OCI-LY1 (cell line): ENCODE measurements at regions not wholly inside any gene's neighbourhood (a gene's known extent, or its start where the extent isn't known, plus 50 kb on each side); places are given as distances from the start of the nearest gene placed in this dataset.

Experiments used
- H2AFZ ChIP-seq: fragments of 200-600 bp; sonication (generic), shearing (Covaris generic); 2 replicates; pipeline ENCODE4 v1.6.0; 2014; ENCODE audit warnings: antibody characterized with exemption, mild to moderate bottlenecking, low read length
- H3F3A ChIP-seq: fragments of 200-600 bp; sonication (generic), shearing (Covaris generic); 2 replicates; pipeline ENCODE4 v1.6.0; 2014; ENCODE audit warnings: mild to moderate bottlenecking, antibody characterized with exemption, low read length, moderate library complexity; ENCODE audit not compliant: insufficient read depth
- H3K27ac ChIP-seq: fragments of 200-600 bp; sonication (generic); 2 replicates; pipeline ENCODE4 v1.5.1; 2014; ENCODE audit warnings: low read length, mixed run types, mild to moderate bottlenecking, low read depth; ENCODE audit not compliant: poor library complexity, severe bottlenecking
- H3K27me3 ChIP-seq: fragments of 200-600 bp; sonication (generic); 2 replicates; pipeline ENCODE4 v1.6.0; 2014; ENCODE audit warnings: antibody characterized with exemption, mild to moderate bottlenecking, low read length, moderate library complexity; ENCODE audit not compliant: insufficient read depth
- H3K36me3 ChIP-seq: fragments of 200-600 bp; sonication (generic); 2 replicates; pipeline ENCODE4 v1.6.1; 2014; ENCODE audit warnings: mild to moderate bottlenecking, antibody characterized with exemption, low read length, moderate library complexity, mixed read lengths; ENCODE audit not compliant: insufficient read depth
- H3K4me1 ChIP-seq: fragments of 200-600 bp; sonication (generic); 2 replicates; pipeline ENCODE4 v1.5.1; 2014; ENCODE audit warnings: mild to moderate bottlenecking, low read length, moderate library complexity; ENCODE audit not compliant: insufficient read depth, severe bottlenecking
- H3K4me2 ChIP-seq: fragments of 200-600 bp; sonication (generic), shearing (Covaris generic); 2 replicates; pipeline ENCODE4 v1.6.1; 2014; ENCODE audit warnings: low read length
- H3K4me3 ChIP-seq: fragments of 200-600 bp; sonication (generic); 2 replicates; pipeline ENCODE4 v1.5.1; 2014; ENCODE audit warnings: low read length, low read depth, mild to moderate bottlenecking, mixed read lengths; ENCODE audit not compliant: poor library complexity, severe bottlenecking
- H3K79me2 ChIP-seq: fragments of 200-600 bp; shearing (Covaris generic); 2 replicates; pipeline ENCODE4 v1.6.1; 2016; ENCODE audit warnings: mixed run types, low read length, mixed read lengths; ENCODE audit not compliant: insufficient read depth
- H3K9ac ChIP-seq: fragments of 200-600 bp; sonication (generic), shearing (Covaris generic); 2 replicates; pipeline ENCODE4 v1.6.1; 2014; ENCODE audit warnings: mild to moderate bottlenecking, low read length, mixed read lengths
- H3K9me2 ChIP-seq: fragments of 200-600 bp; sonication (generic), shearing (Covaris generic); 2 replicates; pipeline ENCODE4 v1.6.1; 2014; ENCODE audit warnings: low read depth, mild to moderate bottlenecking, low read length, mixed read lengths
- H3K9me3 ChIP-seq: fragments of 200-600 bp; shearing (Covaris generic); 2 replicates; pipeline ENCODE4 v1.6.1; 2014; ENCODE audit warnings: low read length, mixed read lengths
- H4K20me1 ChIP-seq: fragments of 200-600 bp; sonication (generic), shearing (Covaris generic); 2 replicates; pipeline ENCODE4 v1.6.0; 2016; ENCODE audit warnings: mild to moderate bottlenecking, low read length; ENCODE audit not compliant: insufficient read depth
- EZH2 ChIP-seq: fragments of 200-600 bp; sonication (generic), shearing (Covaris generic); IDR thresholded peaks from 2 replicates; pipeline ENCODE4 v1.8.0; 2017; ENCODE audit warnings: borderline replicate concordance, mixed run types, mild to moderate bottlenecking, antibody characterized with exemption, low read length, moderate library complexity, mixed read lengths
- TF ChIP-seq, protein P1 (sequence below): fragments of 200-600 bp; sonication (generic), shearing (Covaris generic); IDR thresholded peaks from 2 replicates; pipeline ENCODE4 v1.5.1; 2017; ENCODE audit warnings: mild to moderate bottlenecking, antibody characterized with exemption, low read length, moderate library complexity, mixed read lengths

DNA sequence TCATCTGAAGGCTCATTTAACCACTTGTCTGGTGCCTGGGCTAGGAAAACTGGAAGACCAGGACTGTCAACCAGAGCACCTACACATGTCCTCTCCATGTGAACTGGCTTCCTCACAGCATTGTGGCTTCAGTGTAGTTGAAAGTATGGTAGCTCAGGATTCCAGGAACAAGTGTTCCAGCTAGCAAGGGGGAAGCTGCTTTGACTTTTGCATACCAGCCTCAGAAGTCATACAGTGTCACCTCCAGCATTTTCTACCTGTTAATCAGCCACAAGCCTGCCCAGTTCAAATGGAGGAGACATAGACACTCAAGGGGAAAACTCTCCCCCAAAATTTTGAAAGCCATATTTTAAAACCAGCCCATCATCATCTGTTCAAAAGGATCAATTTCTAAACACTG is 212.8 kb upstream of the CAND1 start:
- Histone ChIP-seq H3K4me2 (no peak overlapping the region), H3K79me2 (no peaks in the 10 kb centered on the region), H3K36me3 (no peaks in the 10 kb centered on the region), H2AFZ (no peak overlapping the region), H3K27ac (no peak overlapping the region), H3K9ac (no peak overlapping the region), H3K27me3 (no peaks in the 10 kb centered on the region), H3K9me3 (no peaks in the 10 kb centered on the region), H4K20me1 (no peaks in the 10 kb centered on the region), H3K4me1 (no peaks in the 10 kb centered on the region), H3K9me2 (no peaks in the 10 kb centered on the region), H3F3A (no peaks in the 10 kb centered on the region), H3K4me3 (no peak overlapping the region)
- no peak for TF ChIP-seq EZH2
- TF ChIP-seq, protein P1, sequence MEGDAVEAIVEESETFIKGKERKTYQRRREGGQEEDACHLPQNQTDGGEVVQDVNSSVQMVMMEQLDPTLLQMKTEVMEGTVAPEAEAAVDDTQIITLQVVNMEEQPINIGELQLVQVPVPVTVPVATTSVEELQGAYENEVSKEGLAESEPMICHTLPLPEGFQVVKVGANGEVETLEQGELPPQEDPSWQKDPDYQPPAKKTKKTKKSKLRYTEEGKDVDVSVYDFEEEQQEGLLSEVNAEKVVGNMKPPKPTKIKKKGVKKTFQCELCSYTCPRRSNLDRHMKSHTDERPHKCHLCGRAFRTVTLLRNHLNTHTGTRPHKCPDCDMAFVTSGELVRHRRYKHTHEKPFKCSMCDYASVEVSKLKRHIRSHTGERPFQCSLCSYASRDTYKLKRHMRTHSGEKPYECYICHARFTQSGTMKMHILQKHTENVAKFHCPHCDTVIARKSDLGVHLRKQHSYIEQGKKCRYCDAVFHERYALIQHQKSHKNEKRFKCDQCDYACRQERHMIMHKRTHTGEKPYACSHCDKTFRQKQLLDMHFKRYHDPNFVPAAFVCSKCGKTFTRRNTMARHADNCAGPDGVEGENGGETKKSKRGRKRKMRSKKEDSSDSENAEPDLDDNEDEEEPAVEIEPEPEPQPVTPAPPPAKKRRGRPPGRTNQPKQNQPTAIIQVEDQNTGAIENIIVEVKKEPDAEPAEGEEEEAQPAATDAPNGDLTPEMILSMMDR = no peak

DNA sequence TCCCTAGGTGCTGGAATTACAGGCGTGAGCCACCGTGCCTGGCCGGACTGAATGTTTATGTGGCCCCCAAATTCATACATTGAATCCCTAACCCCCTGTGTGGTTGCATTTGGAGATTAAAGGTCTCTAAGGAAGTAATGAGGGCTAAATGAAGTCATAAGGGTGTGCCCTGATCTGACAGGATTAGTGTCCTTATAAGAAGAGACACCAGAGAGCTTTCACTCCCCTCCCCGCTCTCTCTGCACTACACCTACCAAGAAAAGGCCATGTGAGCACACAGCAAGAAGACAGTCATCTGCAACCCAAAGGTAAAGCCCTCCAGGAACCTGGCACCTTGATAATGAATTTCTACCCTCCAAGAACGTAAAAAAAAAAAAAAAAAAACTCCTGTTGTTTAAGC is 212.1 kb upstream of the CAND1 start:
- no peaks in the 10 kb centered on the region for H3K4me1 ChIP-seq
- no peaks in the 10 kb centered on the region for H3K27me3 ChIP-seq
- no peaks in the 10 kb centered on the region for H3K36me3 ChIP-seq
- H3K79me2 ChIP-seq = no peaks in the 10 kb centered on the region
- no peak overlapping the region for H3K9ac ChIP-seq
- no peaks in the 10 kb centered on the region for H3F3A ChIP-seq
- no peak for TF ChIP-seq EZH2
- TF ChIP-seq, protein P1 = no peak
- H3K4me3 ChIP-seq = no peak overlapping the region
- no peaks in the 10 kb centered on the region for H3K9me2 ChIP-seq
- H2AFZ ChIP-seq = no peak overlapping the region
- H3K27ac ChIP-seq = no peak overlapping the region
- no peaks in the 10 kb centered on the region for H4K20me1 ChIP-seq
- no peak overlapping the region for H3K4me2 ChIP-seq
- no peaks in the 10 kb centered on the region for H3K9me3 ChIP-seq

DNA sequence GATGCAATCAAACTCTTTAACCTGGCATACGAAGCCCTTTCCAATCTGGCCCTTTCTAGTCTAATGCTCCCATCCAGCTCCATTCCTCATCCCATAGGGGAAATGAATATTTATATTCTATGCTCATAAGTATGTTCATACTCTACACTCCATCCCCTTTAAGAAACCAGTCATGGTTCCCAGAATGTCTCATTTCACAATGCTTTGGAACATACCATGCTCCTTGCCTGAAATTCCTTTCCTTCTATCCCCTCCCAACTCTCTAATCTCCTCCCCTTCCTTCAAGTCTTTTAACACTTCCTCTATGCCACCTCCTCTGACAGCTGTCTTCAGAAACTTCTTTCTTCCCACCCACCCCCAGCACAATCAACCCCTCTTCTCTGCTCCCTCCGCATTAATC is 207.0 kb upstream of the CAND1 start:
- Histone ChIP-seq H3K27me3 (no peaks in the 10 kb centered on the region), H3K9me3 (no peaks in the 10 kb centered on the region), H3K9me2 (no peaks in the 10 kb centered on the region), H3K79me2 (no peaks in the 10 kb centered on the region), H3K27ac (no peak overlapping the region), H2AFZ (no peak overlapping the region), H3F3A (no peaks in the 10 kb centered on the region), H3K4me3 (no peak overlapping the region), H3K36me3 (no peaks in the 10 kb centered on the region), H3K9ac (no peak overlapping the region), H3K4me1 (no peaks in the 10 kb centered on the region), H4K20me1 (no peaks in the 10 kb centered on the region), H3K4me2 (no peak overlapping the region)
- TF ChIP-seq EZH2 = no peak

DNA sequence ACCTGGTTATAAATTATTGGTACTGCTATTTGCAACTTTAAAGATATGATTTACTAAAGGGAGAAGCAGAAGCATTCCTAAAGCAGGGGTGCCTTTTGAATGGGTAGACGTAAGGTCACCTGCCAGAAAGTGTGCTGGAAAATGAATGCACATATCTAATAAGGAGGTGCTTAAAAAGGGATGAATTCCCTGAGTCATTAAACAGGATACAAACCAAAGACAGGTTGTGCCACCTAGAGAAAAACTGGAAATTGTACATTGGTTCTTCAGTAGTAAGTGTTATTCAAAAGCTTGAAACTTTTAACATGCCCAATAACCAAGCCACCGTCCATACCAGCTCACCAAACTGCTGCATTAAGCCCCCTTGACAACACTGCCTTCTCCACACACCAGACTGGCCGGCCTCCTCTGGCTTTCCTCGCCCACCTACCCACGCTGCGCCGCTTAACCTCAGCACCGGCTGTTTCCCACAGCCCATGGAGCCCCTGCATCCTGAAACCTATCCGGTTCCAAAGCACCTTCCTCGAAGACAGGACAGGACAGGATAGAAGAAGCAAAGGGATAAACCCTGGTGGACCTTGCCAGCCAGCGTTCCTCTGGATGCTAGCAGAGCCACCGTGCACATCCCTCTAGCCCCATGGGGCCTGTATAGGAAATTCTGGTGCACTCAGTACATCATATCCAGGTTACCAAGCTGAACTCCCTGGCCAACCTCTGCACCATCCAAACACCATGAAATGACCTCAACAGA is 201.5 kb upstream of the CAND1 start:
- Histone ChIP-seq H4K20me1 (no peaks in the 10 kb centered on the region), H3K4me2 (no peak overlapping the region), H3K79me2 (no peaks in the 10 kb centered on the region), H3K4me3 (no peak overlapping the region), H3K4me1 (no peaks in the 10 kb centered on the region), H3K27ac (no peak overlapping the region), H2AFZ (no peak overlapping the region), H3F3A (no peaks in the 10 kb centered on the region), H3K9ac (no peak overlapping the region), H3K36me3 (no peaks in the 10 kb centered on the region), H3K9me2 (no peaks in the 10 kb centered on the region), H3K9me3 (no peaks in the 10 kb centered on the region), H3K27me3 (no peaks in the 10 kb centered on the region)
- TF ChIP-seq EZH2 = no peak
- TF ChIP-seq, protein P1 = no peak
